D721Med (cell line): ENCODE measurements at regions not wholly inside any gene's neighbourhood (a gene's known extent, or its start where the extent isn't known, plus 50 kb on each side); places are given as distances from the start of the nearest gene placed in this dataset.

Experiments used
- DNase-seq: peaks from one replicate; pipeline ENCODE4 v3.0.0; 2011; ENCODE audit warnings: low spot score; ENCODE audit not compliant: insufficient read length
- FAIRE-seq: peaks from 2 replicates; lab custom pipeline; 2011; peaks lifted over from hg19 to GRCh38; lab: Jason Lieb, UNC
- TF ChIP-seq, protein P1 (sequence below): IDR thresholded peaks from 2 replicates; pipeline ENCODE4 v1.5.1; 2012; ENCODE audit warnings: mild to moderate bottlenecking, control low read depth; ENCODE audit not compliant: insufficient read depth; ENCODE audit errors: missing control alignments

DNA sequence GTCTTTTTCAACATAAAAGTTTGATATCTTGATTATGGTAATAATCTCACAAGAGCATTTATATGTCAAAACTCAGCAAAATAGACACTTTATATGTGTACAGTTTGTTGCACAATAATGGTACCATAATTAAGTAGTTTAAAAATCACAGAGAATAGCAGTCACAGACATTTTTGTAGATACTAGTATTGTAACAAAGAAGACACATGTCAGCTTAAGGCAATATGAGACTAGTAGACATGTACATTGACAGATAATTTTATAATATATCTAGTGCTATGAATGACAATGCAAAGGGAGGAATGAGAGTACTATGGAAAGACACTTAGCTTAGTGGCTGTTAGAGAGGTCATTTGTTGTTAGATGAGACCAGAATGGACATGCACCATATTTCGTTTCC lies 1490.6 kb upstream of the CDH6 start:
- DNase-seq (no peak), FAIRE-seq (no peak)
- TF ChIP-seq, protein P1, sequence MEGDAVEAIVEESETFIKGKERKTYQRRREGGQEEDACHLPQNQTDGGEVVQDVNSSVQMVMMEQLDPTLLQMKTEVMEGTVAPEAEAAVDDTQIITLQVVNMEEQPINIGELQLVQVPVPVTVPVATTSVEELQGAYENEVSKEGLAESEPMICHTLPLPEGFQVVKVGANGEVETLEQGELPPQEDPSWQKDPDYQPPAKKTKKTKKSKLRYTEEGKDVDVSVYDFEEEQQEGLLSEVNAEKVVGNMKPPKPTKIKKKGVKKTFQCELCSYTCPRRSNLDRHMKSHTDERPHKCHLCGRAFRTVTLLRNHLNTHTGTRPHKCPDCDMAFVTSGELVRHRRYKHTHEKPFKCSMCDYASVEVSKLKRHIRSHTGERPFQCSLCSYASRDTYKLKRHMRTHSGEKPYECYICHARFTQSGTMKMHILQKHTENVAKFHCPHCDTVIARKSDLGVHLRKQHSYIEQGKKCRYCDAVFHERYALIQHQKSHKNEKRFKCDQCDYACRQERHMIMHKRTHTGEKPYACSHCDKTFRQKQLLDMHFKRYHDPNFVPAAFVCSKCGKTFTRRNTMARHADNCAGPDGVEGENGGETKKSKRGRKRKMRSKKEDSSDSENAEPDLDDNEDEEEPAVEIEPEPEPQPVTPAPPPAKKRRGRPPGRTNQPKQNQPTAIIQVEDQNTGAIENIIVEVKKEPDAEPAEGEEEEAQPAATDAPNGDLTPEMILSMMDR: no peak

- no peak for FAIRE-seq
- TF ChIP-seq, protein P1: no peak
- no peak for DNase-seq
Observed at GRCh38 chr5:29701600-29701999, 1491.9 kb upstream of the CDH6 start.

- TF ChIP-seq, protein P1: peak; percentile 56
- DNase-seq: no peak
- peak; percentile 72 for FAIRE-seq
Observed at GRCh38 chr5:29697785-29698414, 1495.6 kb upstream of the CDH6 start.

GRCh38 chr5:29697278-29697677 lies 1496.2 kb upstream of the CDH6 start:
- FAIRE-seq (no peak), DNase-seq (no peak)

GRCh38 chr5:29672678-29673077 lies 1520.8 kb upstream of the CDH6 start:
- FAIRE-seq: peak; percentile 38
- no peak for DNase-seq
- TF ChIP-seq, protein P1: no peak

More at GRCh38 chr5:29697278-29697677, 1496.2 kb upstream of the CDH6 start:
- TF ChIP-seq, protein P1: no peak

DNA sequence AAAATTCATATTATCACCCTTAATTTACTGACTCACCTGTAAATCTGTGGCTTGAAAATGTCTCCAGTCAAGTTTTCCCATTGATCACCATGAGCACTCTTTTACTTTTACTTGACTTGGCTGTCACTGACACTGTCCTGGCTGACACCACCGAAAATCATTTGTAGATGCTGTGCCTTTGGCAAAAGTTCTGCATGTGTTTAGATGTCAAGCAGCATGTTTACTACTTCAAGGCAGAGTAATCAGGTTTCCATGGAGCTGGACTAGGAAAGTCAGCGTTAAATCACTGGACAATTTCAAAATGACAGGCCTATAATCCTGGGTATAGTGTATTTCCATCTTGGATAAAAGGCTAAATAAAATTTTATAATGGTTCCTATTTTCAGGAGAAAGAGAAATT lies 1530.6 kb upstream of the CDH6 start:
- FAIRE-seq (no peak), DNase-seq (no peak)
- TF ChIP-seq, protein P1: no peak

- DNase-seq: no peak
- TF ChIP-seq, protein P1: no peak
- no peak for FAIRE-seq
Observed at GRCh38 chr5:29654954-29655353, 1538.5 kb upstream of the CDH6 start.
